ENCODE measurements at regions not wholly inside any gene's neighbourhood (a gene's known extent, or its start where the extent isn't known, plus 50 kb on each side); places are given as distances from the start of the nearest gene placed in this dataset.

- Mint-ChIP-seq H3K9me3 (no peaks in the 10 kb centered on the region), H3K27ac (no peak overlapping the region), H3K4me1 (peaks cover 5% of the 10 kb centered on the region), H3K27me3 (ENCODE audit: low read depth) (no peaks in the 10 kb centered on the region), H3K36me3 (ENCODE audit: low read depth) (no peaks in the 10 kb centered on the region), H3K4me3 (no peak overlapping the region)
- no peak for TF ChIP-seq CTCF (IDR thresholded peaks at IDR 0.05; ENCODE audit: unreplicated experiment in 3 of 3)
Measured at GRCh38 chrX:21167011-21167410, 207.2 kb upstream of the CNKSR2 start.

DNA sequence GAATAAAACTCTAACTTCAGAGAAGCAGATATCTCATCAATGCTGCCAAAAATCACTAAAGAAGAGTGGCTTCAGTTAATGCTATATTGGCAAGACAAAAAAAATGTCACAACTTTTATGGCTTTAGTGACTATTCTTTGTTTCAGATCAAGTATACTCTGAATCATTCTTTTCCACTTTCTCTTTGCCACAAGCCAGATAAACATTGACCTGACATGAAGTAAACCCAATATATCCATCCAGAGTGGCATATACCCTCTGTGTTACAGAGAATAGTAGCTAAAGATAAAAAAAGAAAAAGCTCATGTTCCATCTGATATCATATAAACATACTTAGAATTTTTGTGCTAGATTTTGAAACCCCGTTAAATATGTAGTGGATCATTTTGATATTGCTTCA, 206.7 kb upstream of the CNKSR2 start:
- Mint-ChIP-seq H3K9me3 (no peaks in the 10 kb centered on the region), H3K27ac (no peak overlapping the region), H3K4me3 (no peak overlapping the region), H3K27me3 (ENCODE audit: low read depth) (no peaks in the 10 kb centered on the region), H3K4me1 (peaks cover 5% of the 10 kb centered on the region), H3K36me3 (ENCODE audit: low read depth) (no peaks in the 10 kb centered on the region)
- TF ChIP-seq CTCF (IDR thresholded peaks at IDR 0.05; ENCODE audit: unreplicated experiment in 3 of 3), result no peak

DNA sequence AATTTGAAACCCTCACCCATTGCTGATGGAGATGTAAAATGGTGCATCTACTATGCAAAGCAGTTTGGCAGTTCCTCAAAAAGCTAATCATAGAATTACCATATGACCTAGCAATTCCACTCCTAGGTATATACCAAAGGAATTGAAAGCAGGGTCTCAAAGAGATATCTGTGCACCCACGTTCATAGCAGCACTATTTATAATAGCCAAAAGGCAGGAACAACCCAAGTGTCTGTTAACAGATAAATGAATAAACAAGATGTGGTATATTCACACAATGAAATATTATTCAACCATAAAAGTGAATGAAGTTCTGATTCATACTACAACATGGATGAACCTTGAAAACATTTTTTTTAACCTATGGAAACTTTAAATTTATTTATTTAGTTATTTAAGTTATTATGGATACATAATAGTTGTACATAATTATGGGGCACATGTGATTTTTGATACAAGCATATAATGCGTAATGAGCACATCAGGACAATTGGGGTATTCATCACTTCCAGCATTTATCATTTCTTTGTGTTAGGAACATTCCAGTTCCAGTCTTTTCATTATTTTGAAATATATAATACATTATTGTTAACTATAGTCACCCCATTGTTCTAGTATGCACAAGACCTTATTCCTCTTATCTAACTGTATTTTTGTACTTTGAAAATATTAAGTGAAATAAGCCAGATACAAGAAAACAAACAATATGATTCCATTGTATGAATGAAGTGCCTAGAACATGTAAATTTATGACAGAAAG, 205.6 kb upstream of the CNKSR2 start:
- TF ChIP-seq CTCF (IDR thresholded peaks at IDR 0.05; ENCODE audit: unreplicated experiment in 3 of 3), result no peak
- Mint-ChIP-seq H3K4me1 (peaks cover 5% of the 10 kb centered on the region), H3K27ac (no peak overlapping the region), H3K36me3 (ENCODE audit: low read depth) (no peaks in the 10 kb centered on the region), H3K4me3 (no peak overlapping the region), H3K9me3 (no peaks in the 10 kb centered on the region), H3K27me3 (ENCODE audit: low read depth) (no peaks in the 10 kb centered on the region)

GRCh38 chrX:21171181-21171580, 203.0 kb upstream of the CNKSR2 start:
- Mint-ChIP-seq H3K27ac (no peak overlapping the region), H3K27me3 (ENCODE audit: low read depth) (no peaks in the 10 kb centered on the region), H3K4me3 (no peak overlapping the region), H3K36me3 (ENCODE audit: low read depth) (no peaks in the 10 kb centered on the region), H3K9me3 (no peaks in the 10 kb centered on the region), H3K4me1 (peaks cover 3% of the 10 kb centered on the region)
- no peak for TF ChIP-seq CTCF (IDR thresholded peaks at IDR 0.05; ENCODE audit: unreplicated experiment in 3 of 3)

DNA sequence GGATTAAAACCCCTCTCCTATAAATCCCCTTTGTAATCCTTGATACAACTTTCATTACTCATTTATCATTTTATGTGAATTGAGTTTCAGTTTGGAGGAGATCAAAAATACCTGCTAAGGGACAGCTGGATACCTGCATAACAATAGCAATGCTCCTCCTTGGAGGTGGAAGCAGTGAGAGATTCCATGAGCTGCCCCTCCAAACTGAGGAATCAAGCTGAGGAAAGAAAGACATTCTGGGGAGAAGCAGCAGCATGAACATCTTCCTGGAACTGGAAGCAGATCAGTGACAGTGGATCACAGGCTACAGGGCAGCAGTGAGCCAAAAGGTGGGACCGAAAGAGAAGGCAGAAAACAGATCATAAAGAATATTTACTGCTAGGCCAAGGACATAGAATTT, 199.8 kb upstream of the CNKSR2 start:
- Mint-ChIP-seq H3K4me3 (no peak overlapping the region), H3K4me1 (no peaks in the 10 kb centered on the region), H3K27me3 (ENCODE audit: low read depth) (no peaks in the 10 kb centered on the region), H3K36me3 (ENCODE audit: low read depth) (no peaks in the 10 kb centered on the region), H3K9me3 (no peaks in the 10 kb centered on the region), H3K27ac (no peak overlapping the region)
- TF ChIP-seq CTCF (IDR thresholded peaks at IDR 0.05; ENCODE audit: unreplicated experiment in 3 of 3), result no peak

GRCh38 chrX:21176921-21177571, 197.2 kb upstream of the CNKSR2 start:
- no peaks in the 10 kb centered on the region for H3K9me3 Mint-ChIP-seq
- H3K36me3 Mint-ChIP-seq (ENCODE audit: low read depth), result no peaks in the 10 kb centered on the region
- H3K27ac Mint-ChIP-seq, result no peak overlapping the region
- no peak overlapping the region for H3K4me3 Mint-ChIP-seq
- no peak for TF ChIP-seq CTCF (IDR thresholded peaks at IDR 0.05; ENCODE audit: unreplicated experiment in 3 of 3)
- no peaks in the 10 kb centered on the region for H3K27me3 Mint-ChIP-seq (ENCODE audit: low read depth)
- no peaks in the 10 kb centered on the region for H3K4me1 Mint-ChIP-seq
